Heart right ventricle (tissue), 16 donors: ENCODE measurements at regions not wholly inside any gene's neighbourhood (a gene's known extent, or its start where the extent isn't known, plus 50 kb on each side); places are given as distances from the start of the nearest gene placed in this dataset.

Source experiments
- ATAC-seq, 8 donors: fragments of 200-7000 bp; cut with Tn5 transposase; one replicate each; pipeline ENCODE4 v1.9.1; 2020; ENCODE audit warnings: mild to moderate bottlenecking in 8 of 8, moderate library complexity in 8 of 8, moderate number of reproducible peaks in 1 of 8
- DNase-seq, 2 donors: peaks; one replicate each; pipeline ENCODE4 v3.0.0-alpha.2; 2020
- H3K27ac ChIP-seq, 10 donors: fragments of 200-600 bp; sonication (generic) in 2 of 10; one replicate each; pipeline versions ENCODE4 v1.5.0 to v1.8.0; 2020 to 2022; ENCODE audit warnings: mild to moderate bottlenecking in 3 of 10
- H3K27me3 ChIP-seq, 7 donors: fragments of 200-600 bp; one replicate each; pipeline ENCODE4 v1.8.0; 2021 to 2022; ENCODE audit warnings: mild to moderate bottlenecking in 2 of 7
- H3K36me3 ChIP-seq, 9 donors: fragments of 200-600 bp; sonication (generic) in 1 of 9; one replicate each; pipeline versions ENCODE4 v1.5.0 to v1.8.0; 2020 to 2022; ENCODE audit warnings: mild to moderate bottlenecking in 2 of 9
- H3K4me1 ChIP-seq, 9 donors: fragments of 200-600 bp; sonication (generic) in 1 of 9; one replicate each; pipeline versions ENCODE4 v1.5.0 to v1.8.0; 2020 to 2022; ENCODE audit warnings: mild to moderate bottlenecking in 4 of 9
- H3K4me3 ChIP-seq, 10 donors: fragments of 200-600 bp; sonication (generic) in 2 of 10; one replicate each; pipeline versions ENCODE4 v1.5.0 to v1.8.0; 2020 to 2022; ENCODE audit warnings: mild to moderate bottlenecking in 7 of 10, moderate library complexity in 2 of 10
- H3K9me3 ChIP-seq, 11 donors: fragments of 200-600 bp in 10 of 11; sonication (generic) in 2 of 11; one replicate each; pipeline versions ENCODE4 v1.5.0 to v1.8.0; 2013 to 2022; ENCODE audit warnings: mild to moderate bottlenecking in 2 of 11, control low read depth in 1 of 11, moderate library complexity in 1 of 11
- WGBS, 2 donors: extraction: QIAGEN DNeasy Blood & Tissue Kit; methylation state at CpG; one replicate each; pipeline ENCODE4 v1.1.7; 2013; ENCODE audit warnings: inconsistent platforms in 1 of 2; 5-methylcytosine and 5-hydroxymethylcytosine counted together
- intact Hi-C, 10 donors: fragments of 100-400 bp; cut with DNase I; formaldehyde crosslinking; loops; one replicate each; pipeline versions ENCODE4 v1.11.1 to v1.14.2; 2022
- TF ChIP-seq, protein P1 (sequence below), 9 donors: fragments of 200-600 bp; sonication (generic) in 2 of 9; IDR thresholded peaks; one replicate each; pipeline versions ENCODE4 v1.5.0 to v1.8.0; 2021 to 2022; ENCODE audit warnings: antibody characterized with exemption in 9 of 9, mild to moderate bottlenecking in 5 of 9, moderate library complexity in 1 of 9
- donor health status: Arrhythmogenic right ventricular cardiomyopathy.
- donor health status: ischemic (EF 13 %, LVEDD 7.1; RV severe dilation, severe dysfunction).
- donor health status: healthy with polysubstance abuse.
- donor health status: DM: no; HTN: yes; CAD: no.
- donor health status: DM: no; HTN: no; CAD: no.
- donor health status: ischemic (EF 25% LVEDD 6.9; RV normal size, moderate dysfunction).
- donor health status: ischemic (EF 25% LVEDD 5.7; RV mildly dilated, moderate dysfunction).
- donor health status: healthy.
- donor health status: DM: yes; HTN: yes; CAD: no.
- donor health status: Ischemic cardiomyopathy.
- donor health status: ischemic (EF 35%, LVEDD 5.7; RV mildly dilated, moderate dysfunction).
- donor health status: nonischemic (EF 11% LVEDD 7.7; RV severe dilation, severe dysfunction).
- donor health status: DM: yes; HTN: yes; CAD: no.
- donor health status: PGD.
- donor health status: ischemic (EF 29% LVEDD 5.4; RV normal size, mild dysfunction).
- donor health status: nonischemic (EF 23%, LVEDD 6.1; RV moderate dilation, normal function).

DNA sequence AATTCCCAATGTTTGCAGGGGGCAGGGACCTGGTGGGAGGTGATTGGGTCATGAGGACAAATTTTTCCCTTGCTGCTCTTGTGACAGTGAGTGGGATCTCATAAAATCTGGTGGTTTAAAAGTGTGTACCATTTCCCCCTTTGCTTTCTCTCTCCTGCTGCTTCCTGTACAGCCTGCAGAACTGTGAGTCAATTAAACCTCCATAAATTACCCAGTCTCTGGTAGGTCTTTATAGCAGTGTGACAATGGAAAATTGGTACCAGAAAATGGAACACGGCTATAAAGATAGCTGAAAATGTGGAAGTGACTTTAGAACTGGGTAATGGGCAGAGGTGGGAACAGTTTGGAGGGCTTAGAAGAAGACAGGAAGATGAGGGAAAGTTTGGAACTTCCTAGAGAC, 108.7 kb upstream of the NPFFR2 start:
- Histone ChIP-seq H3K9me3 (peaks cover 0 to 5% (median 0%) of the 10 kb centered on the region in 11 donors), H3K4me3 (no peak overlapping the region), H3K27me3 (no peaks in the 10 kb centered on the region), H3K36me3 (no peaks in the 10 kb centered on the region), H3K27ac (no peak overlapping the region), H3K4me1 (no peaks in the 10 kb centered on the region)
- ATAC-seq (no peak), DNase-seq (no peak)
- intact Hi-C loops = no loop called here
- TF ChIP-seq, protein P1, sequence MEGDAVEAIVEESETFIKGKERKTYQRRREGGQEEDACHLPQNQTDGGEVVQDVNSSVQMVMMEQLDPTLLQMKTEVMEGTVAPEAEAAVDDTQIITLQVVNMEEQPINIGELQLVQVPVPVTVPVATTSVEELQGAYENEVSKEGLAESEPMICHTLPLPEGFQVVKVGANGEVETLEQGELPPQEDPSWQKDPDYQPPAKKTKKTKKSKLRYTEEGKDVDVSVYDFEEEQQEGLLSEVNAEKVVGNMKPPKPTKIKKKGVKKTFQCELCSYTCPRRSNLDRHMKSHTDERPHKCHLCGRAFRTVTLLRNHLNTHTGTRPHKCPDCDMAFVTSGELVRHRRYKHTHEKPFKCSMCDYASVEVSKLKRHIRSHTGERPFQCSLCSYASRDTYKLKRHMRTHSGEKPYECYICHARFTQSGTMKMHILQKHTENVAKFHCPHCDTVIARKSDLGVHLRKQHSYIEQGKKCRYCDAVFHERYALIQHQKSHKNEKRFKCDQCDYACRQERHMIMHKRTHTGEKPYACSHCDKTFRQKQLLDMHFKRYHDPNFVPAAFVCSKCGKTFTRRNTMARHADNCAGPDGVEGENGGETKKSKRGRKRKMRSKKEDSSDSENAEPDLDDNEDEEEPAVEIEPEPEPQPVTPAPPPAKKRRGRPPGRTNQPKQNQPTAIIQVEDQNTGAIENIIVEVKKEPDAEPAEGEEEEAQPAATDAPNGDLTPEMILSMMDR (IDR thresholded peaks at IDR 0.05) = no peak
- WGBS, 2 donors = 67 to 85% methylated on average over 1 of the region's 1 CpG

GRCh38 chr4:71930459-71930858, 101.3 kb upstream of the NPFFR2 start:
- H3K9me3 ChIP-seq = no peaks in the 10 kb centered on the region
- TF ChIP-seq, protein P1 (IDR thresholded peaks at IDR 0.05) = no peak
- 63 to 65% methylated on average over 1 of the region's 1 CpG for WGBS, 2 donors
- intact Hi-C loops = no loop called here
- no peaks in the 10 kb centered on the region for H3K36me3 ChIP-seq
- no peak overlapping the region for H3K27ac ChIP-seq
- H3K27me3 ChIP-seq = no peaks in the 10 kb centered on the region
- no peaks in the 10 kb centered on the region for H3K4me1 ChIP-seq
- no peak for DNase-seq
- ATAC-seq = no peak
- H3K4me3 ChIP-seq = no peak overlapping the region

- H3K4me3 ChIP-seq = no peak overlapping the region
- H3K9me3 ChIP-seq = no peaks in the 10 kb centered on the region
- no peak for ATAC-seq
- no peak overlapping the region for H3K27ac ChIP-seq
- no peak for DNase-seq
- no peaks in the 10 kb centered on the region for H3K36me3 ChIP-seq
- 60 to 66% methylated on average over 3 of the region's 3 CpGs for WGBS, 2 donors
- no peaks in the 10 kb centered on the region for H3K27me3 ChIP-seq
- intact Hi-C loops = no loop called here
- TF ChIP-seq, protein P1 (IDR thresholded peaks at IDR 0.05) = no peak
- H3K4me1 ChIP-seq = no peaks in the 10 kb centered on the region
These were observed 98.9 kb upstream of the NPFFR2 start for GRCh38 chr4:71932941-71933340.

DNA sequence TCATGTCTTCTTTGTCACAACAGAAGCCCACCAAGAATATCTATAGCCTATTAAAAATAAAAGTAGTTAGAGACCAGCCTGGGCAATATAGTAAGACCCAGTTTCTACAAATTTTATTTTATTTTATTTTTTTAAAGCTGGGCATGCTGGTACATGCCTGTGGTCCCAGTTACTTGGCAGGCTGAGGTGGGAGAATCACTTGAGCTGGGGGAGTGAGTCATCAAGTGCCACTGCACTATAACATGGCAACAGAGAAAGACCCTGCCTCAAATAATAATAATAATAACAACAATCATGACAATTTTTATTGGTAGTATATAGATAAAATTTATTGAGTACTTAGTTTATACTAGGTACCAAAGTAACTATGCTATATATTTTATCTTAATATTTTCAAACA, 93.0 kb upstream of the NPFFR2 start:
- Histone ChIP-seq H3K4me3 (no peak overlapping the region), H3K27me3 (no peaks in the 10 kb centered on the region), H3K4me1 (no peaks in the 10 kb centered on the region), H3K9me3 (peaks cover 0 to 2% (median 0%) of the 10 kb centered on the region in 11 donors), H3K36me3 (no peaks in the 10 kb centered on the region), H3K27ac (no peak overlapping the region)
- ATAC-seq (no peak), DNase-seq (no peak)
- intact Hi-C loops = no loop called here
- TF ChIP-seq, protein P1 (IDR thresholded peaks at IDR 0.05) = no peak

- DNase-seq (no peak), ATAC-seq (no peak)
- no peaks in the 10 kb centered on the region for H3K36me3 ChIP-seq
- H3K4me1 ChIP-seq = no peaks in the 10 kb centered on the region
- no peak overlapping the region for H3K27ac ChIP-seq
- WGBS, 2 donors = 32 to 54% methylated on average over 1 of the region's 1 CpG
- peaks cover 0 to 2% (median 0%) of the 10 kb centered on the region in 11 donors for H3K9me3 ChIP-seq
- no peak overlapping the region for H3K4me3 ChIP-seq
- TF ChIP-seq, protein P1 (IDR thresholded peaks at IDR 0.05) = peak in 5 of 9 donors; percentile 12 to 37 (median 24)
- H3K27me3 ChIP-seq = no peaks in the 10 kb centered on the region
- intact Hi-C loops = no loop called here
These were observed 90.8 kb upstream of the NPFFR2 start for GRCh38 chr4:71941001-71941400.
